Pons (tissue), 1 donor: ENCODE measurements at regions not wholly inside any gene's neighbourhood (a gene's known extent, or its start where the extent isn't known, plus 50 kb on each side); places are given as distances from the start of the nearest gene placed in this dataset.

Experiments used
- DNase-seq: peaks from one replicate; pipeline ENCODE4 v3.0.0-alpha.2; 2016; ENCODE audit warnings: low spot score

- no peak for DNase-seq
Measured at GRCh38 chr15:93428807-93429351, 339.9 kb upstream of the RGMA start.

GRCh38 chr15:93428150-93428549 is 339.1 kb upstream of the RGMA start:
- DNase-seq, result no peak

GRCh38 chr15:93424131-93424530 is 335.1 kb upstream of the RGMA start:
- DNase-seq, result no peak

GRCh38 chr15:93422476-93422875 is 333.5 kb upstream of the RGMA start:
- no peak for DNase-seq

GRCh38 chr15:93420477-93420876 is 331.5 kb upstream of the RGMA start:
- DNase-seq, result no peak

- DNase-seq, result no peak
Measured at GRCh38 chr15:93420050-93420452, 331.0 kb upstream of the RGMA start.

- no peak for DNase-seq
Measured at GRCh38 chr15:93418566-93418965, 329.6 kb upstream of the RGMA start.

GRCh38 chr15:93417631-93418030 is 328.6 kb upstream of the RGMA start:
- DNase-seq, result no peak

- no peak for DNase-seq
Measured at GRCh38 chr15:93417156-93417555, 328.1 kb upstream of the RGMA start.

- no peak for DNase-seq
Measured at GRCh38 chr15:93415576-93415975, 326.6 kb upstream of the RGMA start.

GRCh38 chr15:93414576-93415231 is 325.7 kb upstream of the RGMA start:
- DNase-seq, result no peak

GRCh38 chr15:93413745-93414144 is 324.7 kb upstream of the RGMA start:
- DNase-seq, result no peak

- DNase-seq, result no peak
Measured at GRCh38 chr15:93399121-93399520, 310.1 kb upstream of the RGMA start.

GRCh38 chr15:93389211-93389610 is 300.2 kb upstream of the RGMA start:
- DNase-seq, result no peak

GRCh38 chr15:93384886-93385285 is 295.9 kb upstream of the RGMA start:
- no peak for DNase-seq

GRCh38 chr15:93382200-93382820 is 293.3 kb upstream of the RGMA start:
- no peak for DNase-seq

GRCh38 chr15:93378558-93378957 is 289.5 kb upstream of the RGMA start:
- DNase-seq, result no peak

- DNase-seq, result no peak
Measured at GRCh38 chr15:93372865-93373223, 283.8 kb upstream of the RGMA start.

- DNase-seq, result no peak
Measured at GRCh38 chr15:93372208-93372864, 283.3 kb upstream of the RGMA start.

GRCh38 chr15:93366387-93367100 is 277.5 kb upstream of the RGMA start:
- DNase-seq, result no peak

- no peak for DNase-seq
Measured at GRCh38 chr15:93362821-93363220, 273.8 kb upstream of the RGMA start.

GRCh38 chr15:93362203-93362602 is 273.2 kb upstream of the RGMA start:
- no peak for DNase-seq

- DNase-seq, result no peak
Measured at GRCh38 chr15:93361703-93362102, 272.7 kb upstream of the RGMA start.
